ENCODE measurements at regions not wholly inside any gene's neighbourhood (a gene's known extent, or its start where the extent isn't known, plus 50 kb on each side); places are given as distances from the start of the nearest gene placed in this dataset.

DNA sequence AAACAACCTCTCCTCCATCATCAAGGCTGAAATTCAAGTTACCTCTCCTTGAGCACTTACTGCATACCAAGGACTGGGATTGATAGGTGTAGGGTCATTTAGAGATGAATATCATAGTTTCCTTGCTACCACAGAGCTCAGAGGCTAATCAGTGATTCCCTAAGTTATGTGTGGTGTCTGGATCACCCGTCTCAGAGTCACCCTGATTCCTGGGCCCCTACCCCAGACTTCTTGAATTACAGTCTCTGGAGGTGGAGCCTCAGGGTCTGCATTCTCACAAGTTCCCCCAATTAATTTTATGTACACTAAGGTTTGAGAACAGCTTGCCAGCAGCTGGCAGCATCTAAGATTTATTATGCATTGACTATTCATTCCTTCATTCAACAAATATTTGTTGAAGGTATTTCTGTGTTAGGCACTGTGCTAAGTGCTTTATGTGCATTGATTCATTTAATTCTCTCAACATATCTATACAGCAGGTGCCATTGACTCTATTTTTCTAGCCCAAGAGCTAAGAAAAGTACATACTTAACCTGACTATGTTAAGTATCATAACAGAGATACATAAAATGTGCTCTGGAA is 182.9 kb upstream of the FGGY start:
- H3K4me3 ChIP-seq (replicated peaks in 1 of 2; ENCODE audit: low read depth in 2 of 2, low read length in 2 of 2) = no peak overlapping the region
- TF ChIP-seq, protein P1, sequence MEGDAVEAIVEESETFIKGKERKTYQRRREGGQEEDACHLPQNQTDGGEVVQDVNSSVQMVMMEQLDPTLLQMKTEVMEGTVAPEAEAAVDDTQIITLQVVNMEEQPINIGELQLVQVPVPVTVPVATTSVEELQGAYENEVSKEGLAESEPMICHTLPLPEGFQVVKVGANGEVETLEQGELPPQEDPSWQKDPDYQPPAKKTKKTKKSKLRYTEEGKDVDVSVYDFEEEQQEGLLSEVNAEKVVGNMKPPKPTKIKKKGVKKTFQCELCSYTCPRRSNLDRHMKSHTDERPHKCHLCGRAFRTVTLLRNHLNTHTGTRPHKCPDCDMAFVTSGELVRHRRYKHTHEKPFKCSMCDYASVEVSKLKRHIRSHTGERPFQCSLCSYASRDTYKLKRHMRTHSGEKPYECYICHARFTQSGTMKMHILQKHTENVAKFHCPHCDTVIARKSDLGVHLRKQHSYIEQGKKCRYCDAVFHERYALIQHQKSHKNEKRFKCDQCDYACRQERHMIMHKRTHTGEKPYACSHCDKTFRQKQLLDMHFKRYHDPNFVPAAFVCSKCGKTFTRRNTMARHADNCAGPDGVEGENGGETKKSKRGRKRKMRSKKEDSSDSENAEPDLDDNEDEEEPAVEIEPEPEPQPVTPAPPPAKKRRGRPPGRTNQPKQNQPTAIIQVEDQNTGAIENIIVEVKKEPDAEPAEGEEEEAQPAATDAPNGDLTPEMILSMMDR (IDR thresholded peaks at IDR 0.05; ENCODE audit: low read depth, low read length) = no peak
- DNase-seq (ENCODE audit: low read depth in 2 of 2) = no peak

DNA sequence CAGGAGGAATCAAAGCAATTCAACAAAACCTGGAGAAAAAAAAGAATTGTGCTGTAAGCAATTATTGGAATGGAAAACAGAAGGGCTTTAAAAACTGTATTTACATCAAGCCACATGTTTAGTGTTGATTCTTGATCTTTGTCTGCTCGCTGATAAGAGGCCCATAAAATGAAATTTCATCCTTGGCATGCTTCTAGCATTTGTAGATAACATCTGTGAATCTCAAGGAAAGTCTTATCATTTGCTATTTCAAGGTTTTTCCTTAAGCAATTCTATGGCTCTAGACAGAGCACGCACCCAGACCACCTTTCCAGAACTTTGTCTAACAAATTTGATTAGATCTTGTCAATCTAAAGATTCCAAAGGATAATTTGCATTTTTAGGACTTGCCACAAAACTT is 181.0 kb upstream of the FGGY start:
- H3K4me3 ChIP-seq (replicated peaks in 1 of 2; ENCODE audit: low read depth in 2 of 2, low read length in 2 of 2) = no peak overlapping the region
- TF ChIP-seq, protein P1 (IDR thresholded peaks at IDR 0.05; ENCODE audit: low read depth, low read length) = no peak
- DNase-seq (ENCODE audit: low read depth in 2 of 2) = no peak

DNA sequence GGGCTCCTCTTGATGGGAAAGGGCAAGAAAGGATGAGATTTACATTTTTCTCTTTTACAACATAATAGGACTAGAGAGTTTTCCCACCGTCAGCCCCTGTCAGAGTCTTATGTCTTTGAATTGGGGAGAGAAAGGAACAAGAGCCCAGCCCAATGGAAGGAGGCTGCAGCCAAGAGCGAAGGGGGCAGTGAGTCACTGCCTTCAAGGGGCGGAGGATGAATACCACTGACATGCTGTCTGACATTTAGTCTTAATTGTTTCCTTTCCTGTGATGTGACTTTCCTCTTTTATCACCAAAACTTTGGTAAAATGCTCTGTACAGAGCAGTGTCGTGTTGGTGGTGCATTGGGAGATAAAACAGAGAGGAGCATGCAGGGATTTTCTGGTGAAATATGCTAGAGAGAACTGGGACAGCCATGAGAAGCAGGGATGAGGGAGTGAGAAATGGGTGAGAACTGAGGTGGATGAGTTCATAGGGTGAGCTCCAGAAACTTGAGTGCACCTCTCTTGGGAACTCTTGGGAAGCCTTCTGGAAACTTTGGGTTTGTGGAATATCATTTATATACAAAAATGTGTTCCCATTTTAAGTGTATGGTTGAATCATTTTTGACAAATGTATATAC is 179.9 kb upstream of the FGGY start:
- H3K4me3 ChIP-seq (replicated peaks in 1 of 2; ENCODE audit: low read depth in 2 of 2, low read length in 2 of 2) = no peak overlapping the region
- peak; percentile 48 to 59 for DNase-seq (ENCODE audit: low read depth in 2 of 2)
- TF ChIP-seq, protein P1 (IDR thresholded peaks at IDR 0.05; ENCODE audit: low read depth, low read length) = no peak

DNA sequence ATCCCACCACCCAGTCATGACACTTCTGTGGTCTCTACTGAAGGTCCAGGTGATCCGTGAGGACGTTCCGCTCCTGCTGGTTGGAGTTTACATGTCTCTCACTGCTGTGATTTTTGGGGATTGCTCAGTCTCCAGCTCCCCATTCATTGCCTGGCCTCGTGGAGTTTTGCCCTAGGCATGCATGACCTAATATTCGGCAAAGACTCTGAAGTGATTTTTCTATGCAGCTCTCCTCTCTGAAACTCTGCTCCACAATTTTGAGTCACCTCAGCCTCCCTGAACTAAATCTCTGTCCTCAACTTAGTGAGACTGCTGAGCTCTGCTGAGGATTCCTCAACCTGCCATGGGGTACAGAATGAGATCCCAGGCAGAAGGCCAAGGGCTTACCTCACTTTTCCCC is 174.4 kb upstream of the FGGY start:
- TF ChIP-seq, protein P1 (IDR thresholded peaks at IDR 0.05; ENCODE audit: low read depth, low read length) = no peak
- no peak overlapping the region for H3K4me3 ChIP-seq (replicated peaks in 1 of 2; ENCODE audit: low read depth in 2 of 2, low read length in 2 of 2)
- DNase-seq (ENCODE audit: low read depth in 2 of 2) = no peak

DNA sequence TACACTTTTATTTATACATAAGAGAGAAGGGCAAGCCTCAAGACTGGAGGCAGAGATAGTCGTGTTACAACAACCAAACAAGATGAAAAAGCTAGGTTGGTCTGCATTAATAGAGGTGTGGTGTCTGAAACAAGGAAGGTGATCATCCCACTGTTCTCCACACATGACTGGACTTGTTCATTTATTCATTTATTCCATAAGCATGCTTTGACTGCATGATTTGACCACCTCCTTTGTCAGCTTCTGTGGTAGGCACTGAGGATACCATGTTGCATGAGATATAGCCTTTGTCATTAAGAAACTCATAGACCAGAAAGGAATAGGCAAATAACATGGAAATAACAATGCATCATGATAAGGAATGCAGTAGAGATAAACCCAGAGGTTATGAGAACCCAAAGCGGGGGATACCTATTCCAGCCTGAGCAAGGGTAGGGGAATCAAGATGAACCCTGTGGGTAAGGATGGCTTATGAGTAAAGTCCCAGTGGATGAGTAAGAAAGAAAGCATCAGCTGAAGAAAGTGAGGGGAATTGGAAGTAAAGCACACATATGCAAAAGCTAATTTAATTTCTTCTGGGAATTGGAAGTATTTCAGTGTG is 173.7 kb upstream of the FGGY start:
- TF ChIP-seq, protein P1 (IDR thresholded peaks at IDR 0.05; ENCODE audit: low read depth, low read length) = no peak
- no peak for DNase-seq (ENCODE audit: low read depth in 2 of 2)
- H3K4me3 ChIP-seq (replicated peaks in 1 of 2; ENCODE audit: low read depth in 2 of 2, low read length in 2 of 2) = no peak overlapping the region

DNA sequence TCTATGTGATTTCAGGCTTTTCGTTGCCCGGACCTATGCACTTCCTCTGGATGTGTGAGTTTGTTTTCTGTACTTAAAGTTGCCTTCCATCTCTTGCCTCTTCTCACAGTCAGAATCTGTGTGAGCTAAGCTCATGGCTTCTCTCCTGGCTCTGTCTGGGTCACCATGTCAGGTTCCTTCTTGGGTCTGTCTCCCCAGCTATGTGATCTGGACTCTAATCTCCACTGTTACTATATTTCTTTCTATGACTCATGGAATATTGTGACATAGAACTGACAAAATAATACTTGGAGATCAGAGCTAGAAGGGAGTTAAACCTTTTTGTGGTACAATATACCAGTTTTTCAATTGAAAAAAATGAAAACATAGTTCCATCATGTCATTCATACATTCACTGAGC is 172.7 kb upstream of the FGGY start:
- H3K4me3 ChIP-seq (replicated peaks in 1 of 2; ENCODE audit: low read depth in 2 of 2, low read length in 2 of 2) = no peak overlapping the region
- TF ChIP-seq, protein P1 (IDR thresholded peaks at IDR 0.05; ENCODE audit: low read depth, low read length) = no peak
- DNase-seq (ENCODE audit: low read depth in 2 of 2) = peak; percentile 49 to 53

All from cardiac fibroblast (primary cell).